Lung microvascular endothelial cell (primary cell): ENCODE measurements at regions not wholly inside any gene's neighbourhood (a gene's known extent, or its start where the extent isn't known, plus 50 kb on each side); places are given as distances from the start of the nearest gene placed in this dataset.
"Not testable (repeated sequence)": the region's sequence is repeated elsewhere in the genome, so short reads cannot be mapped to it uniquely, and the experiment has no call there.

ENCODE experiments used
- DNase-seq, 2 donors: peaks; one replicate each; pipeline versions ENCODE4 v3.0.0 to v3.0.0-alpha.2; 2010; ENCODE audit warnings: low read depth in 2 of 2

DNA sequence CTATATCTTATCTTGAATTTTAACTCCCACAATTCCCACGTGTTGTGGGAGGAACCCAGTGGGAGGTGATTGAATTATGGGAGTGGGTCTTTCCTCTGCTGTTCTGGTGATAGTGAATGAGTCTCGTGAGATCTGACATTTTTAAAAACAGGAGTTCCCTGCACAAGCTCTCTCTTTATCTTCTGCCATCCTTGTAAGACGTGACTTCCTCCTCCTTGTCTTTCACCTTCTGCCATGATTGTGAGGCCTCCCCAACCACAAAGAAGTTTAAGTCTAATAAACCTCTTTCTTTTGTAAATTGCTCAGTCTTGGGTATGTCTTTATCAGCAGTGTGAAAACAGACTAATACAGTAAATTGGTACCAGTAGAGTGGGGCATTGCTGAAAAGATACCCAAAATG, 963.6 kb upstream of the COX7C start:
- not testable (repeated sequence) for DNase-seq

DNA sequence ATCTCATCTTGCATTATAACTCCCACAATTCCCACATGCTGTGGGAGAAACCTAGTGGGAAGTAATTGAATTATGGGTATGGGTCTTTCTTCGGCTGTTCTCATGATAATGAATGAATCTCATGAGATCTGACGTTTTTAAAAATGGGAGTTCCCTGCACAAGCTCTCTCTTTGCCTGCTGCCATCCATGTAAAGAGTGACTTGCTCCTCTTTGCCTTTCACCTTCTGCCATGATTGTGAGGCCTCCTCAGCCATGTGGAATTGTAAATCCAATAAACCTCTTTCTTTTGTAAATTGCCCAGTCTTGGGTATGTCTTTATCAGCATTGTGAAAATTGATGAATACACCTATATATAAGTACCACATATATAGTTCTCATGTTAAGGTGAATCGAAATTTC, 961.7 kb upstream of the COX7C start:
- no peak for DNase-seq

DNA sequence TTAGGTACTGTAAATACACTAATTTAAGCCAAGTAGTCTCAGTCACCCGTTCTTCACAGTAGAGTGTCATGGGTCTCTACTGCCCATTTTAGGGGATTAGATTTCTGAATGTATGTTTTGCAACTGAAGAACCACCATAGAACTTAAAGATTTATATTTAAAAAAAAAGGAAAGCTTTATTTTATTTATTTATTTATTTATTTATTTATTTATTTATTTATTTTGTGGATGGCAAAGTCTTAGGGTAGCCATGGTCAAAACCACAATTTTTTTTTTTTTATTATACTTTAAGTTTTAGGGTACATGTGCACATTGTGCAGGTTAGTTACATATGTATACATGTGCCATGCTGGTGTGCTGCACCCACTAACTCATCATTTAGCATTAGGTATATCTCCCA, 960.4 kb upstream of the COX7C start:
- not testable (repeated sequence) for DNase-seq

DNA sequence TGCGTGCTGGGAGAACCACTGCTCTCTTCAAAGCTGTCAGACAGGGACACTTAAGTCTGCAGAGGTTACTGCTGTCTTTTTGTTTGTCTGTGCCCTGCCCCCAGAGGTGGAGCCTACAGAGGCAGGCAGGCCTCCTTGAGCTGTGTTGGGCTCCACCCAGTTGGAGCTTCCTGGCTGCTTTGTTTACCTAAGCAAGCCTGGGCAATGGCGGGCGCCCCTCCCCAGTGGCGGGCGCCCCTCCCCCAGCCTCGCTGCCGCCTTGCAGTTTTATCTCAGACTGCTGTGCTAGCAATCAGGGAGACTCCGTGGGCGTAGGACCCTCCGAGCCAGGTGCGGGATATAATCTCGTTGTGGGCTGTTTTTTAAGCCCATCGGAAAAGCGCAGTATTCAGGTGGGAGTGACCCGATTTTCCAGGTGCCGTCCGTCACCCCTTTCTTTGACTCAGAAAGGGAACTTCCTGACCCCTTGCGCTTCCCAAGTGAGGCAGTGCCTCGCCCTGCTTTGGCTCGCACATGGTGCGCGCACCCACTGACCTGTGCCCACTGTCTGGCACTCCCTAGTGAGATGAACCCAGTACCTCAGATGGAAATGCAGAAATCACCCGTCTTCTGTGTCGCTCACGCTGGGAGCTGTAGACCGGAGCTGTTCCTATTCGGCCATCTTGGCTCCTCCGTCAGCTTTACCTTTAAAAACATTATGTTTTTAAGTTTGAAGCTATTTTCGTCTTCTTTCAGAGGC, 954.6 kb upstream of the COX7C start:
- not testable (repeated sequence) for DNase-seq

DNA sequence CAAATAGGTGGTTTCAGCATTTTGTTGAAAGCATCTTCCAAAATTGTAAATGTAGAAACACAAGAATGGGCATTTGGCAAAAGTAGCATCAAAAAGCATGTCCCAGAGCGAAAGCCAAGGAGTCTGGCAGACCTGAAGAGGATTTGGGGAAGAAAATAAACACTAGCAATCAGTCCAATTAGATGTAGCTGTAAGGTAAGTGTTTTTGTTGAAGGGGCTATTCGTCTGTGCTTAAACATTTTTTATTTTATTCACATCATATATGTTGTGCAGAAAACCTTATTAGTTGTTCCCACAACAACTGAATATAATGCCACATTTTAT, 954.1 kb upstream of the COX7C start:
- DNase-seq, result no peak

DNA sequence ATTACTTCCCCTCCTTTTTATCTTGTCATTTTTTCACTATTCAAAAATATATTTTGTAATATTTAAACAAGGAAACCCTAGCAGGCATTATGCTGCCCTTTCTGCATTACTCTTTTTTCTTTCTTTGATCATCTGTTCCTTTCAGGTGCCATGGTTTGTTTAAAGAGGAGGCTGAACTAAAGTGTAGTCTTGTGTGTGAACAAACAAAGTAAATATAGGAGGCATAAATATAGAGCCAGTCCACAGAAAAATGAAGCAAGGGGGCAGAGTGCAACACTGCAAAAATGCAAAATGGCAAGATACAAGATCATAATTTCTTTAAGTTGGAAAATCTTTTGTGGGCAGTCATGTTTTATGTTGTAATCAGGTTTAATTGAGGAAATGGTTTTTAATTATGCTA, 947.3 kb upstream of the COX7C start:
- no peak for DNase-seq

DNA sequence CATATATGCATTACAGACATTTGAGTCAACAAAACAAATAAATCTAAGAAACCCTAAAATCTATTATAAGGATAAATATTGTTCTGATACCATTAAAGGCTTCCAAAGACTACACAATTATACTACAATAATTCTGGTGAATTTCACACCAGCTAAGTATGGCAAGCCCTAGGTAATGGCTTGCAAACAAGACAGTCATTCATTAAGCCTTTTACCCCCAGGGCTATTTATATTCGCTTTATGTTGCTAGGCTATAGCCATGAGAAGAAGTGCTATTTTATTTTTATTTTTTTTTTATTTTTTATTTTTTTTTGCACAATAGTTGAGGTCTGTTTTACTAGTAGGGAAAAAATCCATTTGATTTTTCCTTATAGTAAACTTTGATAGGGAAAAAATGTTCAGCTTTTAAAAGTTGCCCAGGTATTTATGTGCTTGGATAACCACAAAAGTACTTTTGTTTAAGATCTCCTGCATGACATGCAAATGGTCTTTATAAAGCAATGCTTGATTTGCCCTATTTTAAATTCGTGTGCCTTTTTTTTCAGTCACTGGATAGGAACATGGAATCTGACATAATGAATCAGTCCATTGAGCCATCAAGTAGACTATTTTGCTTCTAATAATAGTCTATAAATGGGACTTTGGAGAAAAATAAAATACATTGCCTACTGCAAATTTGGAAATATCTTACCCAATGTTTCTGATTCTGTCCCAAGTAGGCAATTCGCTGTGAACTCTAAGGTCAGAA, 946.3 kb upstream of the COX7C start:
- DNase-seq, result no peak

DNA sequence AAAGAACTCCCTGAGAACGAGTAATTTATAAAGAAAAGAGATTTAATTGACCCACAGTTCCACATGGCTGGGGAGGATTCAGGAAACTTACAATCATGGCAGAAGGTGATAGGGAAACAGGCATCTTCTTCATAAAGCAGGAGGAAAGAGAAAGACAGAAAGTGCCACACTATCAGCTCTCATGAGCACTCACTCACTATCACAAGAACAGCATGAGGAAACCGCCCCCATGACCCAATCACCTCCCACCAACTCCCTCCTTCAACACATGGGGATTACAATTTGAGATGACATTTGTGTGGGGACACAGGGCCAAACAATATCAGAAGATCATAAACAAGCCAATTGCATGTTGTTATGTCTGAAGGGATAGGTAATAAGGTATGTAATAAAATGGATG, 935.9 kb upstream of the COX7C start:
- DNase-seq, result no peak

DNA sequence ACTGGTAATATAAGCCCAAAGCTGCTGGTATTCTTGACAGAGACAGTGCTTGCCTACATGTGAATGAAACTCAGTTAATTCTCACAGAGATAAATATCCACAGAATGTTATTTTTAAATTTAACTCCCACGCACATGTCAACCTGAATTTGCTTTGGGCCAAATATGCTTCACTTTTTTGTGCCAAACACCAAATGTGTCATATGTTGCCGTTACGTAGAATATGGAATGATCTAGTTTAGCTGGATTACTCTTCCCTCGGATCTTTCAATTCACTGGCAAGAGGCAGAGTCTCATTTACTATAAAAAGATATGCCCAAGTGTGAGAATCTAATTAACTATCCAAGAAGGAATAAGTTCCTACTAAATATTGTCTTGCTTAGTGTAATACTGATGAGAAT, 933.4 kb upstream of the COX7C start:
- no peak for DNase-seq

DNA sequence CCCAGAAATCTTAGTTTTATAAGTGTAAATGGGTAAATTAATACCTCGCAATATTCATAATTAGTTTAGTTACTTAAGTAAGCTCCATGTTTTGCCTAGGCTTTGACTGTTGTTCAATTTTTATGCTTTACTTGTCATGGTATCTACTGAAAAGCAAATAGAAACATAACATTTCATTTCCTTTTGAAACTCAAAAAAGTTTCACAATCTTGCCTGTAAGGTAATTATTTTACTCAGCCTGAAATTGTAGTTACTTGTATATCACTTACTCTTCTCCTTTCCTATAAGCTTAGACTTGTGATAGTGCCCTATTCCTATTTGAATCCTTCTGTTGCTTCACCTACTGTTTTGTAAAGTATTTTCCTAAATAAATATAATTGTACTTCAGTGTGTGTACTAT, 914.4 kb upstream of the COX7C start:
- DNase-seq, result no peak

DNA sequence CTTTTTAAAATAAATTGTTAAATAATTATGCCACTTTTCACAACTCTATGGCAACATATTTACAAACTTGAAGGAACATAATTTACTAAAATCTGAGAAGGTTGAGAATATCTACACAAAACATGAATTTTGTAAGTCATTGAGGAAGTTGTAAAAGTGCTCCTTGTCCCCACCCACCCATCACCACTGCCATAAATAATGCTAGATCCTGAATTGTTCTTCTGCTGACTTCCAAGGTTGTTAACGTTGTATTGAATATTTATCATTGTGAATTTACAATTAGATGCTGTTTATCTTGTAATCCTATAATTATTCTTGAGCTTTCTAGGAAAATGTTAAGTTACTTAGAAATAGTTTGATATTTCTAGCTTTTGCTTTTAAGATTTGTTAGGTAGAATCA, 908.0 kb upstream of the COX7C start:
- no peak for DNase-seq

DNA sequence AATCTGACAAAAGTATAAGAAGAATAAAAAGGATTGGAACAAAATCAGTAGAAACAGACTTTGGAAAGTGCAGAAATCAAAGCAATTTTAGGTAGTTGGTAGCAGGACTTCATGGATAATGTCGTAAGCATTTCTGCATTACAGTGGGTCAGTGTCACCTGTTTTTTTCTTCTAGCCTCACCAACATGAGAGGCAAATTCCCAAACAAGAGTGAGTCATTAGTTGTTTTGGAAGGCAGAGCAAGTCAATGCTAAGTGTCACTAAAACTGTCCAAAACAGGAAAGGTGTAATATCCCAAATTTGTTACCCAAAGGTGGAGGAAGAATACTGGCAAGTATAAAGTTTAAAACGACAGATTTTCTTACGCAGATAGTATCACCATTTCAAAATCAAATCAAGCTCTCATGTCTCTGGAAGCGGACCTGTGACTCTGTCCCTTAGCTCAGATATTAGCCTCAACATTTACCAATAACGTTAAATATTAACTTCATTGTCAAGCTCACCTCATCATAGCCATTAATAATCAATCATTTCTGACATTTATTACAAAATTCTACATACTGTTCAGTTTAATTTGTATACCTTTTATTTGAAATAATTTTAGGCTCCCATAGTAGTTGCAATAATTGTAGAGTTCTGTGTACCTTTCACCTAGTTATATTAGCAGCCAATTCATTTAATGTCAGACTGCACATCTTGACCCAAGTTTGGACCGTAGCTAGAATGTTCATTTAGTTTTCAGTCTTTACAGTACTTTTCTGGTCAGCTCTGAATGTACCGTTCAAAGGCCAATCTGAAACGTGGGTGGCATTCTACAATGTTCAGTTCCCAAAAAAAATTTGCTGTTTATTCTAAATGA, 901.2 kb upstream of the COX7C start:
- DNase-seq, result no peak

DNA sequence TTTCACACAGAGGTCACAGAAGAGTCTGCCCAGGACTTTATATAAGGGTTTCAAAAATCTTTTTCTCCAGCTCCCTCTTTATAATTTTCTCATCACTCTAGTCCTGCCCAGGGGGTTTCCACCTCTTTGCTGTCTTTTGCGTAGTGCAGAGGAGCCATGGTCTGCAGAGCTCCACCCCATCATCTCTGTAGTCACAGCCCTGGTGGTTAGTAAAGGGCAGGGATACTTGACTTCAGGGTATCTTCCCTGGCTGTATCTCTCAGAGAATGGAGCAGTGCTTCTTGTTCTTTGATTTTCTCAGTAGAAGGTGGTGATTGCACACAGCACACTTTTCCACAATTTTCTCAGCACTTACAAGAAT, 900.6 kb upstream of the COX7C start:
- no peak for DNase-seq

DNA sequence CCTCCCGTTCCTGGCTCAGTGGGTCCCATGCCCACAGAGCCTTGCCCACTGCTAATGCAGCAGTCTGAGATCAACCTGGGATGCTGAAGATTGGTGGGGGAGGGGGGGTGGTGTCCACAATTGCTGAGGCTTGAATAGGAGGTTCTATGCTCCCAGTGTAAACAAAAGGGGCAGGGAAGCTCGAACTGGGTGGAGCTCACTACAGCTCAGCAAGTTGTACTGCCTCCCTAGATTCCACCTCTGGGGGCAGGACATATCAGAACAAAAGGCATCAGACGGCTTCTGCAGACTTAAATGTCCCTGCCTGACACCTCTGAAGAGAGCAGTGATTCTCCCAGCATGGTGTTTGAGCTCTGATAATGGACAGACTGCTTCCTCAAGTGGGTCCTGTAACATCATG, 885.6 kb upstream of the COX7C start:
- no peak for DNase-seq

DNA sequence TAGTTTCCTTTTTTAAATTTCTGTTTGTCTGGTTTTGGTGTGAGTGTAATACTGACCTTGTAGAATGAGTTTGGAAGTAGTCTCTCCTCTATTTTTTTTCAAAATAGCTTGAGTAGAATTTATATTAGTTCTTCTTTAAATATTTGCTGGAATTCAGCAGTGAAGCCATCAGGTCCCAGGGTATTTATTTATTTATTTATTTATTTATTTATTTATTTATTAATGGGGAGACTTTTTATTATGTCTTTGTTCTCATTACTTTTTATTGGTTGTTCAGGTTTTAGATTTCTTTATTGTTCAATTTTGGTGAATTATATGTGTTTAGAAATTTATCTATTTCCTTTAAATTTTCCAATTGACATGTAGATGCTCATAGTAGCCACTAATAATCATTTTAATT, 875.8 kb upstream of the COX7C start:
- no peak for DNase-seq

DNA sequence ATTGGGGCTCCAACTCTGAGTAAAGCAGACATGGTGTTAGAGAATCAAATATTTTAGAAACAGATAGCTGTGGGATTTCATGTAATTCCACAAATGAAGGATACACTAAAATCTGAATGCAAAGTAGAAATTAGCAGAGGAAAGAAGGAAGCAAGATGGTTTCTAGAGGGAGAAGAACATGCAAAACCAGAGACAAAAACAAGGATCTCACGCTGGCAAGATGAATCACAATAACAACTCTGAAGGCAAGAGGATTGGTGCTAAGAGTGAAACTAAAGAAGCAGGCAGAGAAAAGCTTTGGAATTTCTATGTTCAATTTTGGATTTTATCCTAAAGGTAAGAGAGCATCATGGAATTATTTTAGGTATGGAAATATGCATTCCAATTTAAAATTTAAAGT, 857.2 kb upstream of the COX7C start:
- DNase-seq, result no peak

DNA sequence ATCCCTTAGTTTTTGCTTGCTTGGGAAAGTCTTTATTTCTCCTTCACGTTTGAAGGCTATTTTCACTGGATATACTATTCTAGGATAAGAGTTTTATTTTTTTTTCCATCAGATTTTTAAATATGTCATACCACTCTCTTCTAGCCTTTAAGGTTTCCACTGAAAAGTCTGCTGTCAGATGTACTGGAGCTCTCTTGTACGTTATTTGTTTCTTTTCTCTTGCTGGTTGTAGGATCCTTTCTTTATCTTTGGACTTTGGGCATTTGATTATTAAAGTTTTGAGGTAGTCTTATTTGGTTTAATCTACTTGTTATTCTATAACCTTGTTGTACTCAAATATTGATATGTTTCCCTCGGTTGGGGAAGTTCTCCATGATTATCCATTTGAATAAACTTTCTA, 848.4 kb upstream of the COX7C start:
- DNase-seq, result no peak

DNA sequence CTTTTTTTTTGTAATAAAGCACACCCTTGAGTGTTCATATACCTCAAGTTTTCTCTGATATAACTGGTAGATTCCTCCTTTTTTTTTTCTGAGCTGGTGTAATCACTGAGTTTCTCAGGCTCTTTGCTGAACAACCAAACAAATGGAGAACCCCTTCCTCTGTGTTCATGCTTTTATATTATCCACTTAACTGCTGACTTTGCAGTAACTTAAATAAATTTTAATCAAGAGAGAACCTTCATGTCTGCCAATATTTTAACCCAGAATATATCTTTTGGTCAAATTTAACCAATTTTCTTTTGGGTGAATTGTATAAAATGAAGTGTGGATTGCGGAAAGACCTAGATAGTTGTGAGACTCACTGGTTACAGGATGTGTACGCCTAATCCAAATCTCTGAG, 833.0 kb upstream of the COX7C start:
- no peak for DNase-seq

DNA sequence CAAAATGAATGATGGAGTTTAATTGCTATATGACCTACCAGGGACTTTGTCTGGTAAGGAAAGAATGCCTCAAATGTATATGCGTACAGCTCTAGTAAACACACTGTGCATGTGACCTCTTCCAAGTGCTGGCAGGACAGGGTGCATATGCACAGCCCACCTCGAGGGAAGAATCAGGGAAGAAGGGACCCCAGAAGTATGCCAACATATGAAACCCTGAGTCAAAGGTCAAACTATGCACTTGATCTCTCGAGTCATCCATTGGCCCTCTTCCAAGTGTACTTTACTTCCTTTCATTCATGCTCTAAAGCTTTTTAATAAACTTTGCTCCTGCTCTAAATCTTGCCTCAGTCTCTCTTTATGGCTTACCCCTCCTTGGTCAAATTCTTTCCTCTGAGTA, 804.6 kb upstream of the COX7C start:
- DNase-seq, result no peak

DNA sequence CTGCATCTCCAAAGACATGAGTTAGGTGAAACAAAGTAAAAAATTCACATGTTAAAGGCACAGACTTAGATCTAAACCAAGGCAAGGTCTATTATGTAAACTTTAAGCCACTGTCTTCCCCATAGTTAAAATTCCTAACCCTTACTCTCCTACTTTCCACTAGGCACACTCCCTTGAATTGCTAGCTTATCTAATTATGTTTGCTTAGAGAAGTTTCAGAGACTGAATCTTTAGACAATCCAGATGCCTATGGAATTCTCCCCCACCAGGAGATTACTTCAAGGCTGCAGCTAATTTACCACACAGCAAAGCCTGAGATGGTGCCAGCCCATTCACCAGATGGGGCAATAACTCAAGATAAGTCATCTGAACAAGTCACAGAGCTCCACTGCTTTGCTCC, 803.1 kb upstream of the COX7C start:
- no peak for DNase-seq

DNA sequence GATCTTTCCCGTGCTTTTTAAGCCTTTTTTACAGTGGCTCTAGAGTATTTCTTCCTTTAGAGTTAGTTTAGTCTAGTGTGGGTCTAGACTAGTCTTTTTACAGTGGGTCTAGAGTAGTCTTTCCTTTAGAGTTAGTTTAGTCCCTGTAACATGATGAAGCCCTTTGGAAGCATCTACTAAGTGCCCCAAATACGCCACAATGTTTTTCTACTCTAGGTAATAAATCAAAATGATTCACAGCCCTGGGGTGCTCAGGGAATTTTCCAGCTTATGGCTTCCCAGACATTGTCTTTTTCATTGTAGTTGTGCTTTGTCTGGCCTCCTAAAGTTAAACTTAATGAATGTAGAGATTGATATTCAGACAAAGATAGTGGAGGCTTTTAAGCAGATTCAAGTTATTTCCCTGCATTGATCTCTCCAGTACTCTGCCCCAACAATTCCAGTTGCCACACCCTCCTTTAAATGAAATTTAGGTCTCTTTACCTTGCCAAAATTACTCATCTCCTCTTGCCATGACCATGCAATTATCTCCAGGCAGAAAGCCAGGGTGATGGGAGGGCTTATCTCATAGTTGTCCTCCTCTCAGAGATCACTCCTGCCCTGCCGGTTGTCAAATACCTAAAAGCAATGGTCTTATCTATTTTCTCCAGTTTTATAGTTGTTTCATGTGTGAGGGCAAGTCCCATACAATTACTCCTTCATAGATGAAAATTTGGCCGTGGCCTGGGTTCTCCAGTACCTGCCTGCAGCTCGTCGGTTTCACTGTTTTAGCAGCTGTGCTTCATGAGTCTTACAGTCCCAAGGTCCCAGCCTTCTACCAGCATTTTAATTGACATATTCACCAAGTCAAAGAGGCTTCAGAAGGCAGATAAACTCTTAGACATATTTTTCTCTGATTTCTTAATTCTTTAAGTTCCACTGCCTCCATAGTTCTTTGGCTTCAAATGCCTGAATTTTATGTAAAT, 794.0 kb upstream of the COX7C start:
- DNase-seq, result no peak

DNA sequence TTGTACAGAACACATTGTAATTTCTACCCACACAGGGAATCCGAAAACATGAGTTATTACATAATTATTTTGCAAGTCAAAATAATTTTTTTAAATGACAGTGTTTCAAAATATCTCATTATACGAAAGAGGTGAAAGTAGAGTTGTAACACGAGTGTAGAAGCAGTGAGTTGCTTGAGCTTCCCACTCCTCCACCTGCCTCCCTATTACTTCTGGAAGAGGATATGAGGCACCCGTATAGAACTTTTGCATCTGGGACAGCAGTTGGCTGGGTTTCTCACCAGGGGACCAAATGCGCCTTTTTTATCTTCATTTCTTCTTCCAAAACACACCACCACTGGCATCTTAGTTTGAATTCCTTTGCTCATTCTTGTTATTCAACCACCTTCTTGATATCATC, 779.0 kb upstream of the COX7C start:
- no peak for DNase-seq
